ENCODE measurements at regions not wholly inside any gene's neighbourhood (a gene's known extent, or its start where the extent isn't known, plus 50 kb on each side); places are given as distances from the start of the nearest gene placed in this dataset.
"Not testable (repeated sequence)": the region's sequence is repeated elsewhere in the genome, so short reads cannot be mapped to it uniquely, and the experiment has no call there.

DNA sequence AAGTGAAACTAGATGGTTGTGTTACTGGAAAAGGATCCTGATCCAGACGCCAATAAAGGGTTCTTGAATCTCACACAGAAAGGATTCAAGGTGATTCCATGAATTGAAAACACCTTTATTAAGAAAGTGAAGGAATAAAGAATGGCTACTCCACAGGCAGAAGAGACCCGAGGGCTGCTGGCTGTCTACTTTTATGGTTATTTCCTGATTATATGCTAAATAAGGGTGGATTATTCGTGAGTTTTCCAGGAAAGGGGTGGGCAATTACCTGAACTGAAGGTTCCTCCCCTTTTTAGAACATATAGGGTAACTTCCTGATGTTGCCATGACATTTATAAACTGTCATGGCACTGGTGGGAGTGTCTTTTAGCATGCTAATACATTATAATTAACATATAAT lies 50.9 kb upstream of the WARS2 start:
- in situ Hi-C loops (cut with HindIII; ENCODE audit: low sequenced_read_pairs): no loop called here
- DNase-seq (ENCODE audit: low read depth): no peak

DNA sequence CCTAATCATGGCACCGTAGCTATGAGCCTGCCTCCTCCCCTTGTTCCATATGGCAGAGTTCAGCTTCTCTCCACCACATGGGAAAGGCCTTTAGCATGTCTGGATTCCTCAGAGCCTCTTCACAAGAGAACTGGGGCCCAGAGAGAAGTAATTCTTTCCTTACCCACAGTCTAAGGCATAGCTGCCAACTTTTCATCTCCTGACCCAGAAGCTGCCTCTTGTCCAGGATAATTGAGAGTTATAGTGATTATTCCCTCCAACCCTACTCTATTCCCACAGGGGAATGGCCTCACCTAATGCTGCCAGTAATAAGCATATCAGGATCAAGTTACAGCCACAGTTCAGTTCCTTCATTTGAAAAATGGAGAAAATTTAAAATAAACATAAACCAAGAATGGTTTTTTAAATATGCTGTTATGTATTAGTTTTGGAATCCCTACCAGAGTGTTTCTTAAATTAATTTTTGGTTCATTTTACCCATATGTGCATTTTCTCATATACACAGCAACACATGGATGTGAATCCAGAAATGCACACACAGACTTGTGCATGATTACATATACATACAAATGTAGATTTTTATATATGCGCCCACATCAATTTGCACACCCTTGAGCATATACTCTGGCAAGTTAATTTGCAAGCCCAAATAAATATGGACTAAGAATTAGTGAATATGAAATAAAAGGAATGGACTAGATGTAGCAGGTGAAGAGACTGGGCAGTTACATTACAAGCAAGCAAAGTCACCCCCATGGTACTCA lies 63.9 kb upstream of the WARS2 start:
- H3K4me3 ChIP-seq (ENCODE audit: low read depth, low read length): no peak overlapping the region
- TF ChIP-seq, protein P1, sequence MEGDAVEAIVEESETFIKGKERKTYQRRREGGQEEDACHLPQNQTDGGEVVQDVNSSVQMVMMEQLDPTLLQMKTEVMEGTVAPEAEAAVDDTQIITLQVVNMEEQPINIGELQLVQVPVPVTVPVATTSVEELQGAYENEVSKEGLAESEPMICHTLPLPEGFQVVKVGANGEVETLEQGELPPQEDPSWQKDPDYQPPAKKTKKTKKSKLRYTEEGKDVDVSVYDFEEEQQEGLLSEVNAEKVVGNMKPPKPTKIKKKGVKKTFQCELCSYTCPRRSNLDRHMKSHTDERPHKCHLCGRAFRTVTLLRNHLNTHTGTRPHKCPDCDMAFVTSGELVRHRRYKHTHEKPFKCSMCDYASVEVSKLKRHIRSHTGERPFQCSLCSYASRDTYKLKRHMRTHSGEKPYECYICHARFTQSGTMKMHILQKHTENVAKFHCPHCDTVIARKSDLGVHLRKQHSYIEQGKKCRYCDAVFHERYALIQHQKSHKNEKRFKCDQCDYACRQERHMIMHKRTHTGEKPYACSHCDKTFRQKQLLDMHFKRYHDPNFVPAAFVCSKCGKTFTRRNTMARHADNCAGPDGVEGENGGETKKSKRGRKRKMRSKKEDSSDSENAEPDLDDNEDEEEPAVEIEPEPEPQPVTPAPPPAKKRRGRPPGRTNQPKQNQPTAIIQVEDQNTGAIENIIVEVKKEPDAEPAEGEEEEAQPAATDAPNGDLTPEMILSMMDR (IDR thresholded peaks at IDR 0.05; ENCODE audit: low read depth, low read length, missing control alignments): no peak
- in situ Hi-C loops (cut with HindIII; ENCODE audit: low sequenced_read_pairs): no loop called here
- DNase-seq (ENCODE audit: low read depth): peak; percentile 13

More for the DNA sequence above, 50.9 kb upstream of the WARS2 start:
- H3K4me3 ChIP-seq (ENCODE audit: low read depth, low read length): no peak overlapping the region
- TF ChIP-seq, protein P1 (IDR thresholded peaks at IDR 0.05; ENCODE audit: low read depth, low read length, missing control alignments): no peak

DNA sequence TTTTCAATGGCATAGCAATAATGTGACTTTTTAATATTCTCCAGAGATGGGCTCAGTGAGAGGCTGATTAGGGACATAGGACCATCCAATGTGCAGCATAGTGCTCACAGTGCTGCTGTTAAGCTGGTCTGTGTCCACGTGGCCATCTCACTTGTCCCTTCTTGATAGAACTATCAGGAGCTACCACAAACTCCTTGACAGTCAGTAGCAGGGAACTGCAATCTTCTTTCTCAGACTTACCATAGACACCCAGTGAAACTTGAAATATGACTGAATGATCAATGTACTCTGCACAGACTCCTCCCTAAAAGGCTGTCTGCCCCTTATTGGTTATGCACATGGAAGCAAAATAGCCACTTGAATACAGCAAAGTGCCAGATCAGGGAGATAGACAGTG lies 64.5 kb upstream of the WARS2 start:
- TF ChIP-seq, protein P1 (IDR thresholded peaks at IDR 0.05; ENCODE audit: low read depth, low read length, missing control alignments): no peak
- in situ Hi-C loops (cut with HindIII; ENCODE audit: low sequenced_read_pairs): no loop called here
- no peak for DNase-seq (ENCODE audit: low read depth)
- H3K4me3 ChIP-seq (ENCODE audit: low read depth, low read length): no peak overlapping the region

DNA sequence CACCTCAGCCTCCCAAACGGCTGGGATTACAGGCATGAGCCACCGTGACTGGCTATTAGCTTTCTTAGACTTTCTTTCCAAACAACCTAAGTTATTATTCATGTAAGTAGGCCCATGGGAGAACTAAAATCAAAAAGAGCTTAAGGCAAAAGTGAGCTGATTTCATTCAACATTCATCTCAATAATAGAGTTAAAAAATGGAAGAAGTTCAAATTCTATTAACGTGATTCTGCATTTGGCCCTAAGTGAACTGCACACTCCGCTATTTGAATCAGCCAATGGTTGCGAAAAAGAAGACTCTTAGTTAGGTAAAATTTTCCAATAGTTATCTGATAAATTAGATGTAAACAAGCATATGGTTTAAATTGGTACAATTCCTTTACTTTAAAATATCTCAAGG lies 68.6 kb upstream of the WARS2 start:
- no peak overlapping the region for H3K4me3 ChIP-seq (ENCODE audit: low read depth, low read length)
- DNase-seq (ENCODE audit: low read depth): no peak
- in situ Hi-C loops (cut with HindIII; ENCODE audit: low sequenced_read_pairs): no loop called here
- TF ChIP-seq, protein P1 (IDR thresholded peaks at IDR 0.05; ENCODE audit: low read depth, low read length, missing control alignments): no peak

DNA sequence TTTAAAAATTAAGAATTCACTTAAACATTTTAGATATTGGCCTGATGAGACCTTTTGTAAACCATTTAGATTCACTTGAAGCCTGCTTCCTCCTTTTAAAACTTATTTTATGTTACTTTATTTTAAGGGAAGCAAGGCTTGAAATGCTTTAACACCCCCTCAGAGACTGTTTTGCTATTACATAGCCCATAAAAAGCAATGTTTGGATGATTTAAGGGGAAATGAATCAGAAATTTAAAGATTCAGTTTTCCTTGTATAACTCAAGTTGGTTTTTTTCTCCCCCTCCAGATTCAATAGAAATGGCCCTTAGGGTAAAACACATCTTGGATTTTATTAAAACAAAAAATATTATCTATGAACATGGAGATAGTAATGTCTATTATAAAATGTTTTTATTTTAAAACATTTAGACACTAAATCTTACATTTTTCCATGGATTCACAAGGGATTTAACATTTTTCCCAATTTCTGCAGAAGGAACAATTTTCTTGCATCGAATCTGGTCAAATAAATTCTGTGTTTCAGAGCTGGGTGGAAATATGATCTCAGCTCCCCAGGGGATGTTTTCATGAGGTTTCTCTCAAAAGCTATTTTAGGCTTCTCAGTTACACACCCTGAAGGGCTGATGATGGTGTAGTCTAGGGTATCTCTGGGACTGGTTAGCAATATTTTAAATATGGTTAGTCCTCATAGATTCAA lies 69.3 kb upstream of the WARS2 start:
- in situ Hi-C loops (cut with HindIII; ENCODE audit: low sequenced_read_pairs): no loop called here
- H3K4me3 ChIP-seq (ENCODE audit: low read depth, low read length): no peak overlapping the region
- no peak for DNase-seq (ENCODE audit: low read depth)
- TF ChIP-seq, protein P1 (IDR thresholded peaks at IDR 0.05; ENCODE audit: low read depth, low read length, missing control alignments): no peak

DNA sequence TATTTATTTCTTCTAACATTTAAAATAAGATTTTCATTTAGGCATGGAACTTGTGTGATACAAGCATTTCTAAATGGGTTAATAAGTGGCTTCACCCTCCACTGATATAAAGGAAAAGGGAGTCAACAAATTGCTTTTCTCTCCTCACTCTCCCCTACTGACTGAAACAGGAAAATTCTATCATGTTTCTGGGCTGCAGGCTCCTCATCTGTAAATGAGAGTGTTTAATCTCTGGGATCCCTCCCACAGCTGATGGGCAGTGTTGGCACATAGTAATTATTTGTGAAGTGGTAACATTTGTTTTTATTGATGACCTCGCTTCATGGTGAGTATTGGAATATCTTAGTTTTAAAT lies 69.8 kb upstream of the WARS2 start:
- no peak overlapping the region for H3K4me3 ChIP-seq (ENCODE audit: low read depth, low read length)
- TF ChIP-seq, protein P1 (IDR thresholded peaks at IDR 0.05; ENCODE audit: low read depth, low read length, missing control alignments): no peak
- in situ Hi-C loops (cut with HindIII; ENCODE audit: low sequenced_read_pairs): no loop called here
- DNase-seq (ENCODE audit: low read depth): no peak

DNA sequence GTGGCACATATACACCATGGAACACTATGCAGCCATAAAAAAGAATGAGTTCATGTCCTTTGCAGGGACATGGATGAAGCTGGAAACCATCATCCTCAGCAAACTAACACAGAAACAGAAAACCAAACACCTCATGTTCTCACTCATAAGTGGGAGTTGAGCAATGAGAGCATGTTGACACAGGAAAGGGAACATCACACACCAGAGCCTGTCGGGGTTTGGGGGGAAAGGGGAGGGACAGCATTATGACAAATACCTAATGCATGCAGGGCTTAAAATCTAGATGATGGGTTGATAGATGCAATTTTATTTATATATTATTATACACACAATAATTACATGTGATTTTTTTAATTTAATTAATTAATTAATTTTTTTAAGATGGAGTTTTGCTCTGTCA lies 72.8 kb upstream of the WARS2 start:
- H3K4me3 ChIP-seq (ENCODE audit: low read depth, low read length); DNase-seq (ENCODE audit: low read depth); in situ Hi-C loops (cut with HindIII; ENCODE audit: low sequenced_read_pairs): not testable (repeated sequence)

DNA sequence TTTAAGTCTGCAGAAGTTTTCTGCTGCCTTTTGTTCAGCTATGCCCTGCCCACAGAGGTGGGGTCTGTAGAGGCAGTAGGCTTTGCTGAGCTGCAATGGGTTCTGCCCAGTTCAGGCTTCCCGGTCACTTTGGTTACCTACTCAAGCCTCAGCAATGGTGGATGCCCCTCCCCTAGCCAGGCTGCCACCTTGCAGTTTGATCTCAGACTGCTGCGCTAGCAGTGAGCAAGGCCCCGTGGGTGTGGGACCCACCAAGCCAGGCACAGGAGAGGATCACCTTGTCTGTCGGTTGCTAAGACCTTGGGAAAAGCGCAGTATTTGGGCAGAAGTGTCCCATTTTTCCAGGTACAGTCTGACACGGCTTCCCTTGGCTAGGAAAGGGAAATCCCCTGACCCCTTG lies 74.5 kb upstream of the WARS2 start:
- DNase-seq (ENCODE audit: low read depth); in situ Hi-C loops (cut with HindIII; ENCODE audit: low sequenced_read_pairs); H3K4me3 ChIP-seq (ENCODE audit: low read depth, low read length): not testable (repeated sequence)

Data from astrocyte of the cerebellum (primary cell).